Smooth muscle cell (in vitro differentiated cells): ENCODE measurements at regions not wholly inside any gene's neighbourhood (a gene's known extent, or its start where the extent isn't known, plus 50 kb on each side); places are given as distances from the start of the nearest gene placed in this dataset.

Source experiments
- DNase-seq: peaks from one replicate; lab custom pipeline; 2025; ENCODE audit not compliant: unreplicated experiment; lab: John Stamatoyannopoulos, UW
- H2AFZ ChIP-seq: fragments of 200-600 bp; sonication (generic); 2 replicates; pipeline ENCODE4 v1.6.0; 2016; ENCODE audit warnings: antibody characterized with exemption, low read depth, mild to moderate bottlenecking
- H3F3A ChIP-seq: fragments of 200-600 bp; sonication (generic); 2 replicates; pipeline ENCODE4 v1.6.0; 2017; ENCODE audit warnings: antibody characterized with exemption, low read depth
- H3K27ac ChIP-seq: fragments of 200-600 bp; sonication (generic); 2 replicates; pipeline ENCODE4 v1.5.1; 2016; ENCODE audit warnings: low read depth, mild to moderate bottlenecking
- H3K27me3 ChIP-seq: fragments of 200-600 bp; sonication (generic); 2 replicates; pipeline ENCODE4 v1.6.1; 2016; ENCODE audit warnings: low read depth, mild to moderate bottlenecking
- H3K36me3 ChIP-seq: fragments of 200-600 bp; sonication (generic); 2 replicates; pipeline ENCODE4 v1.5.1; 2016; ENCODE audit warnings: low read depth
- H3K4me1 ChIP-seq: fragments of 200-600 bp; sonication (generic); 2 replicates; pipeline ENCODE4 v1.5.1; 2016; ENCODE audit warnings: low read depth
- H3K4me2 ChIP-seq: fragments of 200-600 bp; sonication (generic); 2 replicates; pipeline ENCODE4 v1.6.0; 2016; ENCODE audit warnings: mild to moderate bottlenecking
- H3K4me3 ChIP-seq: fragments of 200-600 bp; sonication (generic); 2 replicates; pipeline ENCODE4 v1.5.1; 2016; ENCODE audit warnings: mild to moderate bottlenecking
- H3K79me2 ChIP-seq: fragments of 200-600 bp; sonication (generic); 2 replicates; pipeline ENCODE4 v1.6.0; 2016; ENCODE audit warnings: low read depth, mild to moderate bottlenecking
- H3K9ac ChIP-seq: fragments of 200-600 bp; sonication (generic); 2 replicates; pipeline ENCODE4 v1.6.0; 2016; ENCODE audit warnings: low read depth
- H3K9me3 ChIP-seq: fragments of 200-600 bp; sonication (generic); replicated peaks from 2 replicates; pipeline ENCODE4 v1.5.1; 2016; ENCODE audit warnings: low read depth
- H4K20me1 ChIP-seq: fragments of 200-600 bp; sonication (generic); 2 replicates; pipeline ENCODE4 v1.6.0; 2016; ENCODE audit warnings: low read depth
- WGBS: methylation state at CpG from one replicate; pipeline ENCODE4 v1.1.7; 2016; ENCODE audit warnings: low lambda C conversion rate; 5-methylcytosine and 5-hydroxymethylcytosine counted together
- TF ChIP-seq, protein P1 (sequence below): fragments of 200-600 bp; sonication (generic); IDR thresholded peaks from 2 replicates; pipeline ENCODE4 v1.5.1; 2017; ENCODE audit warnings: borderline replicate concordance, mild to moderate bottlenecking, antibody characterized with exemption; ENCODE audit not compliant: insufficient read depth, poor library complexity, severe bottlenecking

DNA sequence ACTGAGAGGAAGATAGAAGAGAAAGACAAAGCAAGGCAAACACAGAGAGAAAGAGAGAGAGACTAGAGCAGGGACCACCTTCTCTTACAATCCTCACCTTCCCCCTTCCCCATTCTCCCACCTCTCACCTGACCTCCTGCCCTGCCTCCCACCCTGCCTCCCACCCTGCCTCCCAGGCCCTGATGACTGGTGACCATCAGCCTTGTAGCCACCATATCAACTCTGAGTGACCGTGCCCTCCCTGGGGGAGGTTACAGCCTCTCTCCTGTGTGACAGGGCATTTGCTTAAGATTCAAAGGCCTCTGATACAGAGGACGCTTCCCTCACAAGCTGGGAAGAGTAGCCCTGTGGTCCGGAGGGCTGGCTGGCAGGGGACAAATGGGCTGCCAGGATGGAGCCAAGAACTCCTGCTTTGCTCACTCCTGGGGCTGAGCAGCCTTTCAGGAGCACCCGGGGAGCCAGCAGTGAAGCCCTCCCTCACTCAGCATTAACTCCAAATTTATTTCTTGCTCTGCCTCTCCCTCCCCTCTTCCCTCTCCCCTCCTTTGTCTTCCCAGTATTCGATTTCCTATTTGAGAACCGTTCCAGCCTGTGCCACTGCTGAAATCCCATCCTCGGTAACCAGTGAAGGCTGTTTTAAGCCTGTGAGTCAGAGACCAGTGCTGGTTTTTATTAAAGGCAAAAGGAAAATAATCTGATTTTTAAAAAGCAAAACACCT lies 125.2 kb upstream of the SYT13 start:
- Histone ChIP-seq H3K27me3 (no peaks in the 10 kb centered on the region), H4K20me1 (no peaks in the 10 kb centered on the region), H3K27ac (peak overlapping the region; percentile 72), H3K4me1 (peaks cover 35% of the 10 kb centered on the region), H3K36me3 (no peaks in the 10 kb centered on the region), H3K79me2 (no peaks in the 10 kb centered on the region), H3F3A (peaks cover 11% of the 10 kb centered on the region), H3K4me2 (peak overlapping the region; percentile 81), H2AFZ (peak overlapping the region; percentile 62), H3K9me3 (no peaks in the 10 kb centered on the region), H3K9ac (peak overlapping the region; percentile 27), H3K4me3 (no peak overlapping the region)
- no peak for DNase-seq
- WGBS, result 19% methylated on average over 7 of the region's 7 CpGs
- TF ChIP-seq, protein P1, sequence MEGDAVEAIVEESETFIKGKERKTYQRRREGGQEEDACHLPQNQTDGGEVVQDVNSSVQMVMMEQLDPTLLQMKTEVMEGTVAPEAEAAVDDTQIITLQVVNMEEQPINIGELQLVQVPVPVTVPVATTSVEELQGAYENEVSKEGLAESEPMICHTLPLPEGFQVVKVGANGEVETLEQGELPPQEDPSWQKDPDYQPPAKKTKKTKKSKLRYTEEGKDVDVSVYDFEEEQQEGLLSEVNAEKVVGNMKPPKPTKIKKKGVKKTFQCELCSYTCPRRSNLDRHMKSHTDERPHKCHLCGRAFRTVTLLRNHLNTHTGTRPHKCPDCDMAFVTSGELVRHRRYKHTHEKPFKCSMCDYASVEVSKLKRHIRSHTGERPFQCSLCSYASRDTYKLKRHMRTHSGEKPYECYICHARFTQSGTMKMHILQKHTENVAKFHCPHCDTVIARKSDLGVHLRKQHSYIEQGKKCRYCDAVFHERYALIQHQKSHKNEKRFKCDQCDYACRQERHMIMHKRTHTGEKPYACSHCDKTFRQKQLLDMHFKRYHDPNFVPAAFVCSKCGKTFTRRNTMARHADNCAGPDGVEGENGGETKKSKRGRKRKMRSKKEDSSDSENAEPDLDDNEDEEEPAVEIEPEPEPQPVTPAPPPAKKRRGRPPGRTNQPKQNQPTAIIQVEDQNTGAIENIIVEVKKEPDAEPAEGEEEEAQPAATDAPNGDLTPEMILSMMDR, result no peak

- Histone ChIP-seq H4K20me1 (no peaks in the 10 kb centered on the region), H2AFZ (no peak overlapping the region), H3K4me2 (peak overlapping the region; percentile 81), H3K27me3 (no peaks in the 10 kb centered on the region), H3K9me3 (no peaks in the 10 kb centered on the region), H3K27ac (peak overlapping the region; percentile 72), H3K36me3 (no peaks in the 10 kb centered on the region), H3F3A (peaks cover 11% of the 10 kb centered on the region), H3K79me2 (no peaks in the 10 kb centered on the region), H3K9ac (no peak overlapping the region), H3K4me1 (peaks cover 35% of the 10 kb centered on the region), H3K4me3 (no peak overlapping the region)
- DNase-seq, result no peak
- WGBS, result 36% methylated on average over 12 of the region's 12 CpGs
- TF ChIP-seq, protein P1, result no peak
Measured at GRCh38 chr11:45410391-45411227, 124.5 kb upstream of the SYT13 start.

DNA sequence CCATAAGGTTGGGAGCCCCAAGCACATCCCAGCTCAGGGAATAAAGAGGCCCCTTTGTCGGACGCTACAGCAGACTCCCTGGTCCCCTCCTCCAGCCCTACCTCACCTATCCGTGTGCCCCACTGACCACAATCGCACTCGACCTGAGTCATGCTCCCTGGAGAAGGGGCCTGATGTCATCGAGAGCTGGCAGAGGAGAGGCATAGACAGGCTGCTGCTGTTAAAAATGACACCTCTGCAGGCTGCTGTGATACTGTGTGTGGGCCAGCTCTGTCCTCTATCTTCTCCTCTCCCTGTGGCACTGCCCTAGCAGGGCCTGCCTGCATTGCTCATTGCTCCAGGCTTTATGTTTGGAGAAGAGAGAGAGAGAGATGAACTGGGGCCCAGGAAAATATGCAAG lies 123.4 kb upstream of the SYT13 start:
- 43% methylated on average over 6 of the region's 6 CpGs for WGBS

More for the DNA sequence above, 123.4 kb upstream of the SYT13 start:
- Histone ChIP-seq H3K9me3 (no peaks in the 10 kb centered on the region), H3K4me3 (no peak overlapping the region), H3K27ac (no peak overlapping the region), H3K27me3 (no peaks in the 10 kb centered on the region), H3F3A (peaks cover 11% of the 10 kb centered on the region), H3K4me1 (peaks cover 35% of the 10 kb centered on the region), H3K9ac (no peak overlapping the region), H3K36me3 (no peaks in the 10 kb centered on the region), H4K20me1 (no peaks in the 10 kb centered on the region), H3K79me2 (no peaks in the 10 kb centered on the region), H2AFZ (no peak overlapping the region), H3K4me2 (no peak overlapping the region)
- no peak for DNase-seq
- TF ChIP-seq, protein P1, result no peak
